ENCODE measurements at regions not wholly inside any gene's neighbourhood (a gene's known extent, or its start where the extent isn't known, plus 50 kb on each side); places are given as distances from the start of the nearest gene placed in this dataset.

- dilution Hi-C loops (cut with MboI; ENCODE audit: extremely low pct_ligation_motif_present, low sequenced_read_pairs) = no loop called here
- no peaks in the 10 kb centered on the region for H3K9me1 ChIP-seq (replicated peaks; ENCODE audit: control insufficient read depth, extremely low read depth, insufficient read depth, low read length)
- no peaks in the 10 kb centered on the region for H3K36me3 ChIP-seq (ENCODE audit: control insufficient read depth in 2 of 2, extremely low read depth in 1 of 2, insufficient read depth in 2 of 2, low read length in 2 of 2)
- no peaks in the 10 kb centered on the region for H3K9me3 ChIP-seq (replicated peaks; ENCODE audit: control insufficient read depth, insufficient read depth, low read length)
- intact Hi-C loops (cut with micrococcal nuclease) = no loop called here
- DNase-seq (ENCODE audit: low read depth, low spot score) = no peak
- no TSS peak for BruUV-seq (replicated peaks)
- H3K27me3 ChIP-seq (ENCODE audit: control insufficient read depth in 2 of 2, insufficient read depth in 2 of 2, low read length in 2 of 2) = no peaks in the 10 kb centered on the region
- H3K27ac ChIP-seq (ENCODE audit: insufficient read depth, low read depth, low read length) = no peak overlapping the region
- POLR2A ChIA-PET = no interaction called here
- CTCF ChIA-PET = no interaction called here
- no peaks in the 10 kb centered on the region for H3K4me1 ChIP-seq (ENCODE audit: control insufficient read depth, extremely low read depth, insufficient read depth, low read length)
- H3K4me3 ChIP-seq (replicated peaks in 1 of 3; ENCODE audit: insufficient read depth in 1 of 3, low read depth in 1 of 3, low read length in 3 of 3) = no peak overlapping the region
- H2AFZ ChIP-seq (ENCODE audit: low read depth, low read length) = no peak overlapping the region
- no peak overlapping the region for H3K9ac ChIP-seq (replicated peaks; ENCODE audit: extremely low read depth, insufficient read depth, low read length)
- no peak for TF ChIP-seq CTCF (IDR thresholded peaks at IDR 0.05; ENCODE audit: extremely low read depth in 1 of 2, insufficient read depth in 1 of 2, low read depth in 1 of 2, low read length in 2 of 2)
- no peaks in the 10 kb centered on the region for H4K20me1 ChIP-seq (replicated peaks; ENCODE audit: control insufficient read depth, extremely low read depth, insufficient read depth, low read length)
- no peak for FAIRE-seq
- H3K4me2 ChIP-seq (ENCODE audit: insufficient read depth, low read length) = no peak overlapping the region
- H3K79me2 ChIP-seq (ENCODE audit: control insufficient read depth, insufficient read depth, low read length) = no peaks in the 10 kb centered on the region
Measured at GRCh38 chr3:77786216-77786615, 746.3 kb downstream of the ROBO2 start.

GRCh38 chr3:77795013-77795412, 755.1 kb downstream of the ROBO2 start:
- Histone ChIP-seq H3K36me3 (ENCODE audit: control insufficient read depth in 2 of 2, extremely low read depth in 1 of 2, insufficient read depth in 2 of 2, low read length in 2 of 2) (no peaks in the 10 kb centered on the region), H3K4me1 (ENCODE audit: control insufficient read depth, extremely low read depth, insufficient read depth, low read length) (no peaks in the 10 kb centered on the region), H3K9ac (replicated peaks; ENCODE audit: extremely low read depth, insufficient read depth, low read length) (no peak overlapping the region), H3K9me1 (replicated peaks; ENCODE audit: control insufficient read depth, extremely low read depth, insufficient read depth, low read length) (peaks cover 2% of the 10 kb centered on the region), H3K4me2 (ENCODE audit: insufficient read depth, low read length) (no peak overlapping the region), H3K27me3 (ENCODE audit: control insufficient read depth in 2 of 2, insufficient read depth in 2 of 2, low read length in 2 of 2) (no peaks in the 10 kb centered on the region), H4K20me1 (replicated peaks; ENCODE audit: control insufficient read depth, extremely low read depth, insufficient read depth, low read length) (no peaks in the 10 kb centered on the region), H3K27ac (ENCODE audit: insufficient read depth, low read depth, low read length) (no peak overlapping the region), H3K79me2 (ENCODE audit: control insufficient read depth, insufficient read depth, low read length) (no peaks in the 10 kb centered on the region), H3K9me3 (replicated peaks; ENCODE audit: control insufficient read depth, insufficient read depth, low read length) (no peaks in the 10 kb centered on the region), H2AFZ (ENCODE audit: low read depth, low read length) (no peak overlapping the region), H3K4me3 (replicated peaks in 1 of 3; ENCODE audit: insufficient read depth in 1 of 3, low read depth in 1 of 3, low read length in 3 of 3) (no peak overlapping the region)
- BruUV-seq (replicated peaks) = no TSS peak
- intact Hi-C loops (cut with micrococcal nuclease) (no loop called here), dilution Hi-C loops (cut with MboI; ENCODE audit: extremely low pct_ligation_motif_present, low sequenced_read_pairs) (no loop called here)
- POLR2A ChIA-PET = no interaction called here
- DNase-seq (ENCODE audit: low read depth, low spot score) = no peak
- no peak for TF ChIP-seq EZH2 (IDR thresholded peaks at IDR 0.05; ENCODE audit: borderline replicate concordance, low read depth, low read length, severe bottlenecking)
- no peak for TF ChIP-seq GATA2 (IDR thresholded peaks at IDR 0.05; ENCODE audit: insufficient read depth, insufficient read length, low read depth, low read length)
- TF ChIP-seq POLR2A (IDR thresholded peaks at IDR 0.05; ENCODE audit: low read depth, low read length) = no peak
- no peak for TF ChIP-seq MAX (IDR thresholded peaks at IDR 0.05; ENCODE audit: insufficient read depth, insufficient read length)
- TF ChIP-seq JUN (IDR thresholded peaks at IDR 0.05; ENCODE audit: borderline replicate concordance, insufficient read depth, insufficient read length, low read depth) = no peak
- TF ChIP-seq CTCF (IDR thresholded peaks at IDR 0.05; ENCODE audit: extremely low read depth in 1 of 2, insufficient read depth in 1 of 2, low read depth in 1 of 2, low read length in 2 of 2) = no peak
- no peak for TF ChIP-seq FOS (IDR thresholded peaks at IDR 0.05; ENCODE audit: borderline replicate concordance, insufficient read depth, low read length)
- TF ChIP-seq POLR2AphosphoS5 (IDR thresholded peaks at IDR 0.05; ENCODE audit: insufficient read depth, low read depth, low read length) = no peak
- TF ChIP-seq MYC (IDR thresholded peaks at IDR 0.05; ENCODE audit: low read depth, low read length) = no peak
- no peak for FAIRE-seq
- CTCF ChIA-PET = no interaction called here

All from endothelial cell of umbilical vein (primary cell).